Thymus (tissue), 11 donors: ENCODE measurements at regions not wholly inside any gene's neighbourhood (a gene's known extent, or its start where the extent isn't known, plus 50 kb on each side); places are given as distances from the start of the nearest gene placed in this dataset.
"Not testable (repeated sequence)": the region's sequence is repeated elsewhere in the genome, so short reads cannot be mapped to it uniquely, and the experiment has no call there.

Experiments used
- DNase-seq, 9 donors: peaks; one replicate each; pipeline ENCODE4 v3.0.0-alpha.2; 2013; ENCODE audit warnings: low spot score in 9 of 9, low read depth in 6 of 9, missing footprints in 1 of 9
- H3K27ac ChIP-seq, 2 donors: one replicate each; pipeline ENCODE4 v1.5.1; 2013; ENCODE audit warnings: control low read depth in 1 of 2, low read depth in 1 of 2, low read length in 1 of 2, mild to moderate bottlenecking in 1 of 2, moderate library complexity in 1 of 2
- H3K27me3 ChIP-seq, 2 donors: one replicate each; pipeline ENCODE4 v1.5.1; 2013; ENCODE audit warnings: low read length in 1 of 2; ENCODE audit not compliant: control insufficient read depth in 2 of 2, insufficient read depth in 1 of 2
- H3K36me3 ChIP-seq, 2 donors: one replicate each; pipeline ENCODE4 v1.5.1; 2013; ENCODE audit warnings: low read length in 1 of 2, mild to moderate bottlenecking in 1 of 2, moderate library complexity in 1 of 2; ENCODE audit not compliant: control insufficient read depth in 2 of 2, insufficient read depth in 2 of 2
- H3K4me1 ChIP-seq, 2 donors: one replicate each; pipeline ENCODE4 v1.5.1; 2013; ENCODE audit warnings: low read length in 2 of 2; ENCODE audit not compliant: control insufficient read depth in 2 of 2, insufficient read depth in 2 of 2
- H3K4me3 ChIP-seq, 2 donors: one replicate each; pipeline ENCODE4 v1.5.1; 2013; ENCODE audit warnings: low read length in 2 of 2, control low read depth in 1 of 2, mild to moderate bottlenecking in 1 of 2
- H3K9me3 ChIP-seq, 2 donors: one replicate each; pipeline ENCODE4 v1.5.1; 2013; ENCODE audit warnings: low read length in 1 of 2, mild to moderate bottlenecking in 1 of 2; ENCODE audit not compliant: control insufficient read depth in 2 of 2, insufficient read depth in 1 of 2
- WGBS: extraction: QIAGEN DNeasy Blood & Tissue Kit; methylation state at CpG from one replicate; pipeline ENCODE4 v1.1.7; 2013; 5-methylcytosine and 5-hydroxymethylcytosine counted together
- donor health status: healthy.

DNA sequence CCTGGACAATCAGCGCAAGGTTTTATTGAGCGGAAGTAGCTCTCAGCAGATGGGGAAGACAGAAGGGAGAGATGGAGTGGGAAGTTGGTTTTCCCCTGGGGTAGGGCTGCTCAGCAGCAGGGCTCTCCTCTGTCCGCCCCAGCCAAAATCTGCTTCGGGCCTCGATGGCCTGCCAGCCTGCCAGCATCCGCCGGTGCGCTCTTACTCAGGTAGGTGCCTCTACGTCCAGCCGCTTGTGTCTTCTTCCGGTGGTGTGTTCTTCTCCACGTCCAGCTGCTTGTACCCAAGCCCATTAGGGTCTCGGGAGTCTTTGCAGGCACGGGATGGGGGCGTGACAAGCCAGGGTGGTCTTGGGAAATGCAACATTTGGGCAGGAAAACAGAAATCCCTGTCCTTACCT lies 1340.0 kb upstream of the MAP3K7 start:
- Histone ChIP-seq H3K36me3 (no peaks in the 10 kb centered on the region), H3K27ac (no peak overlapping the region), H3K4me1 (no peaks in the 10 kb centered on the region), H3K4me3 (no peak overlapping the region), H3K9me3 (no peaks in the 10 kb centered on the region), H3K27me3 (no peaks in the 10 kb centered on the region)
- no peak for DNase-seq
- 93% methylated on average over 15 of the region's 15 CpGs for WGBS

GRCh38 chr6:91926361-91926760 lies 1339.5 kb upstream of the MAP3K7 start:
- no peak for DNase-seq
- 89% methylated on average over 10 of the region's 10 CpGs for WGBS
- H3K4me1 ChIP-seq = no peaks in the 10 kb centered on the region
- H3K27me3 ChIP-seq = no peaks in the 10 kb centered on the region
- H3K27ac ChIP-seq = no peak overlapping the region
- H3K36me3 ChIP-seq = no peaks in the 10 kb centered on the region
- no peaks in the 10 kb centered on the region for H3K9me3 ChIP-seq
- H3K4me3 ChIP-seq = no peak overlapping the region

- Histone ChIP-seq H3K27me3 (no peaks in the 10 kb centered on the region), H3K4me3 (no peak overlapping the region), H3K27ac (no peak overlapping the region), H3K9me3 (no peaks in the 10 kb centered on the region), H3K36me3 (no peaks in the 10 kb centered on the region), H3K4me1 (no peaks in the 10 kb centered on the region)
- DNase-seq = no peak
- 98% methylated on average over 2 of the region's 2 CpGs for WGBS
Measured at GRCh38 chr6:91911945-91912344, 1325.1 kb upstream of the MAP3K7 start.

- no peak overlapping the region for H3K27ac ChIP-seq
- H3K9me3 ChIP-seq = no peaks in the 10 kb centered on the region
- 90% methylated on average over 4 of the region's 4 CpGs for WGBS
- H3K27me3 ChIP-seq = no peaks in the 10 kb centered on the region
- no peaks in the 10 kb centered on the region for H3K4me1 ChIP-seq
- no peak overlapping the region for H3K4me3 ChIP-seq
- DNase-seq = no peak
- no peaks in the 10 kb centered on the region for H3K36me3 ChIP-seq
Measured at GRCh38 chr6:91904586-91905164, 1317.8 kb upstream of the MAP3K7 start.

DNA sequence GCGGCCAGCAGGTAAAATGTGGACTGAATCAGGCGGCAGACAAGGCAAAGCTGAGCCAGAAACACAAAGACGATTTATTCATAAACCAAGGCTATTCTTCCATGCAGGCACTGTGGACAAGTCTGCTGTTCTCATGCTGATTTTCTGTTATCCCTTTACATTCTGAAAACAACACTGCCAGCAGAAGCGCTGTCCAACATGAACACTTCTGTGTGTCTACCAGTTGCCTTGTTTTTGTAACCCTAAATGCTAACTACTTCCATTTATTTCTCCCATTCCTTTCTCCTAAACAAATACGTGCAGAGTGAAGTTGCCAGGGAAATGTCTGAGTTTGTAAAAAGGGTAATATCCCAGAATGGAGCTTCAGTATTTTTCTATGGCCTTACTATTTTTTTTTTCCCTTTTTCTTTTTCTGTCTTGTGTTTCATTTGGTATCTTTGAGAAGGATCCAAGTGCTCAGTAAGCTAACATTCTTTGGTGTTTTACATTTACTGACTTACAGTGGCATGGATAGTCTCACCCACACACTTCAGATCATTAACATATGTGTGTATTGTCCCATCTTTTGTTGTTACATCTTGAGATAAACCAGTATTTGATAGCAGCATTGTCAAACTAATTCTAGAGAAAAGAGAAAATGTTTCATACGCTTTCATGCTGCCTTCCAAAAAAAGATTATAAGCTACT lies 1308.9 kb upstream of the MAP3K7 start:
- 92% methylated on average over 6 of the region's 6 CpGs for WGBS
- Histone ChIP-seq H3K27ac (no peak overlapping the region), H3K4me1 (no peaks in the 10 kb centered on the region), H3K4me3 (no peak overlapping the region), H3K36me3 (no peaks in the 10 kb centered on the region), H3K9me3 (no peaks in the 10 kb centered on the region), H3K27me3 (no peaks in the 10 kb centered on the region)
- no peak for DNase-seq

- DNase-seq = no peak
- H3K9me3 ChIP-seq = peaks cover 2 to 9% of the 10 kb centered on the region in 2 donors
- WGBS = 96% methylated on average over 2 of the region's 2 CpGs
Measured at GRCh38 chr6:91886183-91886795, 1299.4 kb upstream of the MAP3K7 start.

DNA sequence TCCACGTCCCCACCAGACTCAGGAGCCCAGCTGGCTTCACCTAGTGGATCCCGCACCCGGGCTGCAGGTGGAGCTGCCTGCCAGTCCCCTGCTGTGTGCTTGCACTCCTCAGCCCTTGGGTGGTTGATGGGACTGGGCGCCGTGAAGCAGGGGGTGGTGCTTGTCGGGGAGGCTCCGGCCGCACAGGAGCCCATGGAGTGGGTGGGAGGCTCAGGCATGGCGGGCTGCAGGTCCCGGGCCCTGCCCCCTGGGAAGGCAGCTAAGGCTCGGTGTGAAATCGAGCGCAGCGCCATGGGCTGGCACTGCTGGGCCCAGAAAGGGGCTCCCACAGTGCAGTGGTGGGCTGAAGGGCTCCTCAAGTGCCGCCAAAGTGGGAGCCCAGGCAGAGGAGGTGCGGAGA lies 1294.9 kb upstream of the MAP3K7 start:
- 92% methylated on average over 16 of the region's 16 CpGs for WGBS
- not testable (repeated sequence) for H3K4me3 ChIP-seq, H3K4me1 ChIP-seq, H3K36me3 ChIP-seq, H3K9me3 ChIP-seq, DNase-seq, H3K27ac ChIP-seq, H3K27me3 ChIP-seq

More at GRCh38 chr6:91886183-91886795, 1299.4 kb upstream of the MAP3K7 start:
- H3K27ac ChIP-seq = no peak overlapping the region
- no peaks in the 10 kb centered on the region for H3K4me1 ChIP-seq
- H3K4me3 ChIP-seq = no peak overlapping the region
- no peaks in the 10 kb centered on the region for H3K27me3 ChIP-seq
- H3K36me3 ChIP-seq = no peaks in the 10 kb centered on the region

- WGBS = 88% methylated on average over 6 of the region's 6 CpGs
- no peaks in the 10 kb centered on the region for H3K36me3 ChIP-seq
Measured at GRCh38 chr6:91879386-91879995, 1292.6 kb upstream of the MAP3K7 start.

DNA sequence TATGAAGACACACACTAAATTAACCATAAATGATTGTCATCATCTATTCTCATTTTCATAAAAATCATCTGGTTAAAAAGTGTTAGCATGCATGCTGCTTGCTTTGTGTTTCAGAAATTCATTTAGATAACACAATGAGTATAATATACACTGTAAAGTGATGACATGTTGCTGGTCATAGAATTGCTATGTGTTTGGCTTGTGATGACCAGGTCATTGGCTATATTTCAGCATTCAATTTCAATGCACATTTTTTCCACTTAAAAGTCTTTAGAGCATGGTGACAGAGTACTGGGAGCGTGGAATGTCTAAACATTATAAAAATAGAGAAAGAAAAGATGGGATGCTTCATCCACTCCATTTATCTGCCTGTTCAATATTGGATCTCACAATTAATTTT lies 1291.1 kb upstream of the MAP3K7 start:
- H3K4me3 ChIP-seq = no peak overlapping the region
- DNase-seq = no peak
- no peaks in the 10 kb centered on the region for H3K9me3 ChIP-seq
- WGBS = 80% methylated on average over 1 of the region's 1 CpG
- no peaks in the 10 kb centered on the region for H3K4me1 ChIP-seq
- H3K27me3 ChIP-seq = no peaks in the 10 kb centered on the region
- no peak overlapping the region for H3K27ac ChIP-seq
- H3K36me3 ChIP-seq = no peaks in the 10 kb centered on the region

More at GRCh38 chr6:91879386-91879995, 1292.6 kb upstream of the MAP3K7 start:
- DNase-seq = no peak
- H3K27me3 ChIP-seq = no peaks in the 10 kb centered on the region
- H3K4me1 ChIP-seq = no peaks in the 10 kb centered on the region
- no peak overlapping the region for H3K4me3 ChIP-seq
- no peak overlapping the region for H3K27ac ChIP-seq
- no peaks in the 10 kb centered on the region for H3K9me3 ChIP-seq
